H1 (cell line): ENCODE measurements at regions not wholly inside any gene's neighbourhood (a gene's known extent, or its start where the extent isn't known, plus 50 kb on each side); places are given as distances from the start of the nearest gene placed in this dataset.

Source experiments
- CHD2 ChIP-seq: IDR thresholded peaks from 2 replicates; pipeline ENCODE4 v1.6.1; 2012; ENCODE audit warnings: low read length, improper control_type of control experiment
- POLR2A ChIP-seq, 2 experiments: IDR thresholded peaks; 1 replicate in 1 of 2; 2 replicates in 1 of 2; pipeline ENCODE4 v1.6.1; 2011; ENCODE audit warnings: low read depth in 2 of 2, low read length in 2 of 2, mild to moderate bottlenecking in 2 of 2; ENCODE audit errors: control extremely low read depth in 1 of 2

- TF ChIP-seq CHD2 (no peak), POLR2A (IDR thresholded peaks at IDR 0.05; ENCODE audit: control extremely low read depth in 1 of 2, low read depth in 2 of 2, low read length in 2 of 2) (no peak)
Observed at GRCh38 chr5:67358186-67358585, 161.6 kb upstream of the CD180 start (continued).
